ENCODE measurements at regions not wholly inside any gene's neighbourhood (a gene's known extent, or its start where the extent isn't known, plus 50 kb on each side); places are given as distances from the start of the nearest gene placed in this dataset.
"Not testable (repeated sequence)": the region's sequence is repeated elsewhere in the genome, so short reads cannot be mapped to it uniquely, and the experiment has no call there.

- Histone ChIP-seq H3K4me1 (ENCODE audit: control insufficient read depth in 3 of 3, insufficient read depth in 2 of 3, low read depth in 1 of 3, low read length in 2 of 3) (no peaks in the 10 kb centered on the region), H3K27me3 (ENCODE audit: control insufficient read depth in 3 of 3, insufficient read depth in 3 of 3, low read length in 3 of 3) (no peaks in the 10 kb centered on the region), H3K36me3 (ENCODE audit: control insufficient read depth in 3 of 3, insufficient read depth in 2 of 3, low read depth in 1 of 3, low read length in 3 of 3) (no peaks in the 10 kb centered on the region), H3K9me3 (ENCODE audit: control insufficient read depth in 2 of 2, insufficient read depth in 1 of 2, low read depth in 1 of 2, low read length in 1 of 2) (no peaks in the 10 kb centered on the region), H3K4me3 (ENCODE audit: low read depth in 1 of 3, low read length in 3 of 3) (no peak overlapping the region), H3K27ac (ENCODE audit: low read depth in 1 of 3, low read length in 2 of 3) (no peak overlapping the region)
- no peak for DNase-seq
- WGBS, 3 donors: 56 to 74% (median 57%) methylated on average over 4 of the region's 4 CpGs
- no peak for FAIRE-seq
These were observed 357.1 kb upstream of the KLHL4 start for GRCh38 chrX:87160435-87161010.

DNA sequence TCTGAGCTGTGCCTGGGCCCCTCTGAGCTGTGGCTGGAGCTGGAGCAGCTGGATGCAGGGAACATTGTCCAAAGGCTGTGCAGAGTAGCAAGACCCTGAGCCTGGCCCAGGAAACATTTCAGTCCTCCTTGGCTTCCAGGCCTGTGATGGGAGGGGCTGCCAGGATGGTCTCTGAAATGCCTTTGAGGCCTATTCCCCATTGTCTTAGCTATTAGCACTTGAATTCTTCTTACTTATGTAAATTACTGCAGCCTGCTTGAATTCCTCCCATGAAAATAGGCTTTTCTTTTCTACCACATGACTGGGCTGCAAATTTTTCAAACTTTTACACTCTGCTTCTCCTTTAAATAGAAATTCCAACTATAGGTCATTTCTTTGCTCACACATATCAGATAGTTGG lies 349.8 kb upstream of the KLHL4 start:
- Histone ChIP-seq H3K27me3 (ENCODE audit: control insufficient read depth in 3 of 3, insufficient read depth in 3 of 3, low read length in 3 of 3) (no peaks in the 10 kb centered on the region), H3K4me3 (ENCODE audit: low read depth in 1 of 3, low read length in 3 of 3) (no peak overlapping the region), H3K36me3 (ENCODE audit: control insufficient read depth in 3 of 3, insufficient read depth in 2 of 3, low read depth in 1 of 3, low read length in 3 of 3) (no peaks in the 10 kb centered on the region), H3K9me3 (ENCODE audit: control insufficient read depth in 2 of 2, insufficient read depth in 1 of 2, low read depth in 1 of 2, low read length in 1 of 2) (no peaks in the 10 kb centered on the region), H3K4me1 (ENCODE audit: control insufficient read depth in 3 of 3, insufficient read depth in 2 of 3, low read depth in 1 of 3, low read length in 2 of 3) (no peaks in the 10 kb centered on the region), H3K27ac (ENCODE audit: low read depth in 1 of 3, low read length in 2 of 3) (no peak overlapping the region)
- FAIRE-seq: no peak
- no peak for DNase-seq

DNA sequence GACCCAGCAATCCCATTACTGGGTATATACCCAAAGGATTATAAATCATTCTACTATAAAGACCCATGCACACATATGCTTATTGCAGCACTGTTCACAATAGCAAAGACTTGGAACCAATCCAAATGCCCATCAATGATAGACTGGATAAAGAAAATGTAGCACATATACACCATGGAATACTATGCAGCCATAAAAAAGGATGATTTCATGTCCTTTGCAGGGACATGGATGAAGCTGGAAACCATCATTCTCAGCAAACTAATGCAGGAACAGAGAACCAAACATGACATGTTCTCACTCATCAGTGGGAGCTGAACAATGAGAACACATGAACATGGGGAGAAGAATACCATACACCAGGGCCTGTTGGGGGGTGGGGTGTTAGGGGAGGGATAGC lies 339.6 kb upstream of the KLHL4 start:
- not testable (repeated sequence) for H3K4me1 ChIP-seq (ENCODE audit: control insufficient read depth in 3 of 3, insufficient read depth in 2 of 3, low read depth in 1 of 3, low read length in 2 of 3); FAIRE-seq; H3K4me3 ChIP-seq (ENCODE audit: low read depth in 1 of 3, low read length in 3 of 3); DNase-seq; H3K27me3 ChIP-seq (ENCODE audit: control insufficient read depth in 3 of 3, insufficient read depth in 3 of 3, low read length in 3 of 3); H3K27ac ChIP-seq (ENCODE audit: low read depth in 1 of 3, low read length in 2 of 3); H3K36me3 ChIP-seq (ENCODE audit: control insufficient read depth in 3 of 3, insufficient read depth in 2 of 3, low read depth in 1 of 3, low read length in 3 of 3); H3K9me3 ChIP-seq (ENCODE audit: control insufficient read depth in 2 of 2, insufficient read depth in 1 of 2, low read depth in 1 of 2, low read length in 1 of 2)

Measured in small intestine (tissue), 7 donors.